Gastrocnemius medialis (tissue), 4 donors: ENCODE measurements at regions not wholly inside any gene's neighbourhood (a gene's known extent, or its start where the extent isn't known, plus 50 kb on each side); places are given as distances from the start of the nearest gene placed in this dataset.

Experiments
- CTCF ChIP-seq, 5 experiments: fragments of 450-650 bp in 3 of 5; fragments of 200-600 bp in 2 of 5; sonication (generic) in 2 of 5; IDR thresholded peaks in 4 of 5; conservative IDR thresholded peaks in 1 of 5; 1 replicate in 4 of 5; 2 replicates in 1 of 5; pipeline ENCODE4 v1.5.1; 2016 to 2019; ENCODE audit warnings: antibody characterized with exemption in 5 of 5, mild to moderate bottlenecking in 3 of 5, moderate library complexity in 3 of 5
- POLR2A ChIP-seq, 2 donors: fragments of 450-650 bp; IDR thresholded peaks; one replicate each; pipeline ENCODE4 v1.6.1; 2017; ENCODE audit warnings: antibody characterized with exemption in 2 of 2, mild to moderate bottlenecking in 2 of 2, moderate library complexity in 2 of 2

- TF ChIP-seq CTCF (IDR thresholded peaks at IDR 0.05 in 4 of 5, conservative IDR thresholded peaks at IDR 0.05 in 1 of 5) (no peak), POLR2A (IDR thresholded peaks at IDR 0.05) (no peak)
Measured at GRCh38 chr18:40437517-40437916, 1517.5 kb upstream of the PIK3C3 start.
